GM23338 (cell line): ENCODE measurements at regions not wholly inside any gene's neighbourhood (a gene's known extent, or its start where the extent isn't known, plus 50 kb on each side); places are given as distances from the start of the nearest gene placed in this dataset.

Source experiments
- ATAC-seq: fragments of 200-7000 bp; cut with Tn5 transposase; 3 replicates; pipeline ENCODE4 v1.9.1; 2020
- DNase-seq: peaks from one replicate; pipeline ENCODE4 v3.0.0-alpha.2; 2015; ENCODE audit warnings: low spot score
- H2AFZ ChIP-seq: fragments of 200-600 bp; sonication (generic); 2 replicates; pipeline ENCODE4 v1.8.0; 2016; ENCODE audit warnings: antibody characterized with exemption, mild to moderate bottlenecking, moderate library complexity
- H3F3A ChIP-seq: fragments of 200-600 bp; sonication (generic); replicated peaks from 2 replicates; pipeline ENCODE4 v1.8.0; 2017; ENCODE audit warnings: antibody characterized with exemption, mixed run types, low read depth
- H3K27ac ChIP-seq: fragments of 200-600 bp; sonication (generic); 2 replicates; pipeline ENCODE4 v1.6.1; 2016; ENCODE audit warnings: low read depth
- H3K27me3 ChIP-seq: fragments of 200-600 bp; sonication (generic); 2 replicates; pipeline ENCODE4 v1.8.0; 2016; ENCODE audit warnings: mild to moderate bottlenecking, mixed run types, moderate library complexity; ENCODE audit not compliant: insufficient read depth
- H3K36me3 ChIP-seq: fragments of 200-600 bp; sonication (generic); 2 replicates; pipeline ENCODE4 v1.8.0; 2016; ENCODE audit warnings: mild to moderate bottlenecking; ENCODE audit not compliant: insufficient read depth
- H3K4me1 ChIP-seq: fragments of 200-600 bp; sonication (generic); 2 replicates; pipeline ENCODE4 v1.8.0; 2016; ENCODE audit warnings: mild to moderate bottlenecking, moderate library complexity; ENCODE audit not compliant: insufficient read depth
- H3K4me2 ChIP-seq: fragments of 200-600 bp; sonication (generic); 2 replicates; pipeline ENCODE4 v1.7.1; 2017; ENCODE audit warnings: mixed run types
- H3K4me3 ChIP-seq: fragments of 200-600 bp; sonication (generic); 2 replicates; pipeline ENCODE4 v1.6.1; 2016; ENCODE audit warnings: mixed run types
- H3K79me2 ChIP-seq: fragments of 200-600 bp; sonication (generic); replicated peaks from 2 replicates; pipeline ENCODE4 v1.8.0; 2017; ENCODE audit warnings: mild to moderate bottlenecking; ENCODE audit not compliant: insufficient read depth
- H3K9me2 ChIP-seq: fragments of 200-600 bp; sonication (generic); 2 replicates; pipeline ENCODE4 v1.8.0; 2017; ENCODE audit not compliant: insufficient read depth
- H4K20me1 ChIP-seq: fragments of 200-600 bp; sonication (generic); replicated peaks from 2 replicates; pipeline ENCODE4 v1.8.0; 2017; ENCODE audit warnings: mild to moderate bottlenecking; ENCODE audit not compliant: insufficient read depth
- H3K27ac Mint-ChIP-seq: 2 replicates; pipeline ENCODE4 v1.8.0; 2020; ENCODE audit warnings: inconsistent platforms, mild to moderate bottlenecking, moderate library complexity, mixed read lengths
- H3K27me3 Mint-ChIP-seq: 3 replicates; pipeline ENCODE4 v1.8.0; 2022; ENCODE audit warnings: low read depth, mild to moderate bottlenecking, moderate library complexity, mixed read lengths, inconsistent platforms; ENCODE audit not compliant: insufficient read depth, poor library complexity
- H3K36me3 Mint-ChIP-seq: 3 replicates; pipeline ENCODE4 v1.8.0; 2021; ENCODE audit warnings: low read depth, mild to moderate bottlenecking, inconsistent platforms, moderate library complexity, mixed read lengths
- H3K4me1 Mint-ChIP-seq: 3 replicates; pipeline ENCODE4 v1.8.0; 2020; ENCODE audit warnings: mild to moderate bottlenecking, inconsistent platforms, mixed read lengths
- H3K4me3 Mint-ChIP-seq: 3 replicates; pipeline ENCODE4 v1.8.0; 2021; ENCODE audit warnings: moderate library complexity, mild to moderate bottlenecking, inconsistent platforms, mixed read lengths
- H3K9me3 Mint-ChIP-seq: 3 replicates; pipeline ENCODE4 v1.8.0; 2020; ENCODE audit warnings: moderate library complexity, mild to moderate bottlenecking, inconsistent platforms, mixed read lengths
- CREB1 ChIP-seq: fragments of 250-450 bp; sonication (Bioruptor Pico); IDR thresholded peaks from 2 replicates; pipeline ENCODE4 v1.5.0; 2020; ENCODE audit warnings: low read depth, mild to moderate bottlenecking, moderate library complexity
- ETS1 ChIP-seq: IDR thresholded peaks from 2 replicates; pipeline ENCODE4 v1.6.1; 2016; ENCODE audit warnings: antibody characterized with exemption
- EZH2phosphoT487 ChIP-seq: fragments of 200-600 bp; sonication (generic); IDR thresholded peaks from one replicate; pipeline ENCODE4 v1.8.1; 2018; ENCODE audit warnings: antibody characterized with exemption; ENCODE audit not compliant: unreplicated experiment
- JUNB ChIP-seq: IDR thresholded peaks from one replicate; pipeline ENCODE4 v1.6.1; 2016; ENCODE audit warnings: antibody characterized with exemption; ENCODE audit not compliant: unreplicated experiment
- NANOG ChIP-seq: IDR thresholded peaks from 2 replicates; pipeline ENCODE4 v1.6.1; 2016; ENCODE audit warnings: antibody characterized with exemption, borderline replicate concordance
- POLR2AphosphoS5 ChIP-seq: IDR thresholded peaks from 2 replicates; pipeline ENCODE4 v1.6.1; 2016; ENCODE audit warnings: antibody characterized with exemption, low read depth
- REST ChIP-seq: IDR thresholded peaks from one replicate; pipeline ENCODE4 v1.6.1; 2018; ENCODE audit warnings: antibody characterized with exemption; ENCODE audit not compliant: unreplicated experiment
- ZNF331 ChIP-seq: fragments of 250-450 bp; sonication (Bioruptor Pico); IDR thresholded peaks from 2 replicates; pipeline ENCODE4 v1.5.0; 2020; ENCODE audit warnings: low read depth, mild to moderate bottlenecking, moderate library complexity
- TF ChIP-seq, protein P1 (sequence below), 2 experiments: fragments of 200-600 bp in 1 of 2; sonication (generic) in 1 of 2; conservative IDR thresholded peaks; 2 replicates each; pipeline versions ENCODE4 v1.5.1 to v1.6.1; 2016 to 2017; ENCODE audit warnings: antibody characterized with exemption in 2 of 2, low read depth in 2 of 2, mild to moderate bottlenecking in 2 of 2, moderate library complexity in 1 of 2

- no peak for TF ChIP-seq REST
- no peak for TF ChIP-seq JUNB
- TF ChIP-seq, protein P1, sequence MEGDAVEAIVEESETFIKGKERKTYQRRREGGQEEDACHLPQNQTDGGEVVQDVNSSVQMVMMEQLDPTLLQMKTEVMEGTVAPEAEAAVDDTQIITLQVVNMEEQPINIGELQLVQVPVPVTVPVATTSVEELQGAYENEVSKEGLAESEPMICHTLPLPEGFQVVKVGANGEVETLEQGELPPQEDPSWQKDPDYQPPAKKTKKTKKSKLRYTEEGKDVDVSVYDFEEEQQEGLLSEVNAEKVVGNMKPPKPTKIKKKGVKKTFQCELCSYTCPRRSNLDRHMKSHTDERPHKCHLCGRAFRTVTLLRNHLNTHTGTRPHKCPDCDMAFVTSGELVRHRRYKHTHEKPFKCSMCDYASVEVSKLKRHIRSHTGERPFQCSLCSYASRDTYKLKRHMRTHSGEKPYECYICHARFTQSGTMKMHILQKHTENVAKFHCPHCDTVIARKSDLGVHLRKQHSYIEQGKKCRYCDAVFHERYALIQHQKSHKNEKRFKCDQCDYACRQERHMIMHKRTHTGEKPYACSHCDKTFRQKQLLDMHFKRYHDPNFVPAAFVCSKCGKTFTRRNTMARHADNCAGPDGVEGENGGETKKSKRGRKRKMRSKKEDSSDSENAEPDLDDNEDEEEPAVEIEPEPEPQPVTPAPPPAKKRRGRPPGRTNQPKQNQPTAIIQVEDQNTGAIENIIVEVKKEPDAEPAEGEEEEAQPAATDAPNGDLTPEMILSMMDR (conservative IDR thresholded peaks at IDR 0.05; ENCODE audit: low read depth in 2 of 2): peak; percentile 16 to 56; a peak in 2 of 4 replicates
- no peak for TF ChIP-seq POLR2AphosphoS5
Measured at GRCh38 chr4:158410272-158410671, 111.4 kb upstream of the RXFP1 start (continued).

DNA sequence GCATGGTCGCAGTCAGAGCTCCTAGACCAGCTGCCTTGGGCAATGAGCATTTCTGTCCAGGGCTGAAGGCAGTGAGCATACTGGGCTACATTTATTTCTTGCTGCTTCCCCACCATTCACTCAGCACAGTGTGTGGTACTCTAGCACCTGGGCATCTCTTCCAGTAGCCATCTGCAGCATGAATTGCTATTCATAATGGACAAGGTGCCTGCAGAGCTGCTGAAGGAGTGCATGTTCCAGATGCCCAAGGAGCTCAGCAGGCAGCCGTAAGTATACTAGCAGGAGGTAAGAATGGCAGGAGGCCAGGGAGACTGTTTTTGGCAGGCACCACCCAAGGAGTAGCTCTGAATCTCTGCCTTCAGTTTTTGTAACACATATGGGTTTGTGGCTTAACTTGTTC is 110.4 kb upstream of the RXFP1 start:
- peak; percentile 48; the same call in 2 of the 3 replicates for ATAC-seq
- H3K79me2 ChIP-seq: no peaks in the 10 kb centered on the region
- DNase-seq: no peak
- H3K4me3 Mint-ChIP-seq: no peak overlapping the region
- H3K27me3 ChIP-seq: no peaks in the 10 kb centered on the region
- H3K4me1 ChIP-seq: no peaks in the 10 kb centered on the region
- H3K4me2 ChIP-seq: no peak overlapping the region
- H3K36me3 Mint-ChIP-seq: no peaks in the 10 kb centered on the region
- no peak overlapping the region for H3K27ac ChIP-seq
- no peak overlapping the region for H3K4me3 ChIP-seq
- H3K9me2 ChIP-seq: no peaks in the 10 kb centered on the region
- peaks cover 3% of the 10 kb centered on the region; the same call in 1 of the 3 replicates for H3K9me3 Mint-ChIP-seq
- no peaks in the 10 kb centered on the region for H3K36me3 ChIP-seq
- TF ChIP-seq REST (no peak), JUNB (no peak), ZNF331 (CRISPR knock-in tag) (no peak), ETS1 (no peak), EZH2phosphoT487 (no peak), NANOG (no peak), POLR2AphosphoS5 (no peak), CREB1 (CRISPR knock-in tag) (no peak)
- H3F3A ChIP-seq: no peaks in the 10 kb centered on the region
- H3K27ac Mint-ChIP-seq: no peak overlapping the region
- no peaks in the 10 kb centered on the region for H3K27me3 Mint-ChIP-seq
- H2AFZ ChIP-seq: no peak overlapping the region
- peaks cover 2% of the 10 kb centered on the region; the same call in 1 of the 3 replicates for H3K4me1 Mint-ChIP-seq
- no peaks in the 10 kb centered on the region for H4K20me1 ChIP-seq
